Vagina (tissue), 2 donors: ENCODE measurements at regions not wholly inside any gene's neighbourhood (a gene's known extent, or its start where the extent isn't known, plus 50 kb on each side); places are given as distances from the start of the nearest gene placed in this dataset.

Source experiments
- CTCF ChIP-seq, 3 experiments: fragments of 450-650 bp in 2 of 3; fragments of 200-600 bp in 1 of 3; sonication (generic) in 1 of 3; IDR thresholded peaks; one replicate each; pipeline ENCODE4 v1.5.1; 2017 to 2019; ENCODE audit warnings: antibody characterized with exemption in 3 of 3, mild to moderate bottlenecking in 2 of 3, moderate library complexity in 2 of 3
- POLR2A ChIP-seq, 2 donors: fragments of 450-650 bp; IDR thresholded peaks; one replicate each; pipeline ENCODE4 v1.6.1; 2017; ENCODE audit warnings: antibody characterized with exemption in 2 of 2, mild to moderate bottlenecking in 2 of 2, moderate library complexity in 2 of 2
- POLR2AphosphoS5 ChIP-seq, 2 donors: sonication (generic); formaldehyde crosslinking; IDR thresholded peaks; one replicate each; pipeline ENCODE4 v1.9.0; 2017; ENCODE audit warnings: antibody characterized with exemption in 2 of 2, mild to moderate bottlenecking in 2 of 2, low read depth in 1 of 2; ENCODE audit not compliant: insufficient read depth in 1 of 2

DNA sequence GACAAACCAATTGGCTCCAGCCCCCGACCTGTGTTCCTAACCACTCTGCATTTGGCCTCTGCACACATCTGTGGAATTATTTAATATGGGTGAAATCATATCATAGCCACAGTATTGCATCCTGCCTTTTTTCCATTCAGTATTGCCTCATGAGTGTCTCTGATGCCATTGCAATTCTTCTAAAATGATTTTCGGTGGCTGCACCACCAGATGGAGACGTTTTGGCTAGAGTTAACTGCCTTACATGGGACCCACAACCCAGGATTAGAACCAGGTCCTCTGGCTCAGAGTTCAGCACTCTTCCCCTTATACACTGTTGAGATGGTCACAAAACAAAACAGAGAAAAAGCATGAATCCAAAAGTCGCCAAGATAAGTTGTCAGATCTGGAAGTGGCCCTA is 180.8 kb downstream of the EMX2 start:
- TF ChIP-seq CTCF (IDR thresholded peaks at IDR 0.05): no peak
- TF ChIP-seq POLR2A (IDR thresholded peaks at IDR 0.05): no peak
- TF ChIP-seq POLR2AphosphoS5 (IDR thresholded peaks at IDR 0.05; ENCODE audit: insufficient read depth in 1 of 2, low read depth in 1 of 2): no peak
